GM12878 (cell line): ENCODE measurements at regions not wholly inside any gene's neighbourhood (a gene's known extent, or its start where the extent isn't known, plus 50 kb on each side); places are given as distances from the start of the nearest gene placed in this dataset.
A peak's percentile ranks its signal among the peaks of the same experiment; 100 is the strongest.

Experiments
- ATAC-seq: fragments of 200-7000 bp; cut with Tn5 transposase; 3 replicates; pipeline ENCODE4 v1.9.1; 2020; ENCODE audit warnings: mild to moderate bottlenecking, moderate library complexity
- BruUV-seq: library from RNA; stranded (reverse); fragments of 400-500 nt; replicated peaks from 2 replicates; lab custom pipeline; 2021; lab: Mats Ljungman, UMichigan
- CTCF ChIA-PET: fragments of 300-600 bp; sonication (Branson Sonifier 250); formaldehyde crosslinking; extraction: SDS; loops from one replicate; lab custom pipeline; 2021; ENCODE audit warnings: inconsistent platforms; lab: Yijun Ruan, JAX
- POLR2A ChIA-PET: fragments of 350-600 bp; formaldehyde crosslinking; extraction: SDS; loops from one replicate; lab custom pipeline; 2021; ENCODE audit warnings: inconsistent platforms; lab: Charles Lee
- RAD21 ChIA-PET: fragments of 300-600 bp; sonication (Branson Sonifier 250); formaldehyde crosslinking; loops from one replicate; lab custom pipeline; 2023; ENCODE audit warnings: antibody characterized with exemption; ENCODE audit not compliant: unreplicated experiment; lab: Charles Lee
- SMC1A ChIA-PET: fragments of 300-600 bp; sonication (Branson Sonifier 250); formaldehyde crosslinking; loops from one replicate; lab custom pipeline; 2023; ENCODE audit not compliant: unreplicated experiment, uncharacterized antibody; lab: Charles Lee
- DNase-seq: peaks from one replicate; pipeline ENCODE4 v3.0.0-alpha.2; 2011; ENCODE audit warnings: low read depth, low spot score
- FAIRE-seq: peaks from 3 replicates; lab custom pipeline; 2011; peaks lifted over from hg19 to GRCh38; lab: Jason Lieb, UNC
- H2AFZ ChIP-seq: 2 replicates; pipeline ENCODE4 v1.6.0; 2011; ENCODE audit warnings: low read depth, low read length, control low read depth; ENCODE audit not compliant: control insufficient read depth
- H3K27ac ChIP-seq: 2 replicates; pipeline ENCODE4 v1.5.1; 2011; ENCODE audit warnings: control low read depth; ENCODE audit not compliant: control insufficient read depth, insufficient read depth
- H3K27me3 ChIP-seq, 2 experiments: replicated peaks in 1 of 2; 2 replicates each; pipeline versions ENCODE4 v1.6.0 to v1.6.1; 2011; ENCODE audit warnings: low read length in 1 of 2; ENCODE audit not compliant: control insufficient read depth in 2 of 2, insufficient read depth in 2 of 2
- H3K36me3 ChIP-seq, 2 experiments: 2 replicates each; pipeline ENCODE4 v1.5.1; 2011; ENCODE audit warnings: low read length in 1 of 2; ENCODE audit not compliant: control insufficient read depth in 2 of 2, insufficient read depth in 2 of 2
- H3K4me1 ChIP-seq: 2 replicates; pipeline ENCODE4 v1.6.1; 2011; ENCODE audit warnings: mild to moderate bottlenecking, low read length, moderate library complexity, mixed read lengths; ENCODE audit not compliant: control insufficient read depth, insufficient read depth
- H3K4me2 ChIP-seq: 2 replicates; pipeline ENCODE4 v1.6.0; 2011; ENCODE audit warnings: control low read depth; ENCODE audit not compliant: control insufficient read depth, insufficient read depth
- H3K4me3 ChIP-seq: fragments of 200-600 bp; sonication (generic); 2 replicates; pipeline ENCODE4 v1.5.1; 2016
- H3K79me2 ChIP-seq: 2 replicates; pipeline ENCODE4 v1.6.0; 2011; ENCODE audit warnings: low read length; ENCODE audit not compliant: control insufficient read depth, insufficient read depth
- H3K9ac ChIP-seq: 2 replicates; pipeline ENCODE4 v1.8.0; 2011; ENCODE audit warnings: low read length, control low read depth, mixed read lengths; ENCODE audit not compliant: control insufficient read depth, insufficient read depth
- H3K9me3 ChIP-seq: replicated peaks from 3 replicates; pipeline ENCODE4 v1.5.1; 2011; ENCODE audit warnings: mild to moderate bottlenecking, low read length; ENCODE audit not compliant: control insufficient read depth, insufficient read depth
- H4K20me1 ChIP-seq: 2 replicates; pipeline ENCODE4 v1.6.0; 2011; ENCODE audit not compliant: control insufficient read depth, insufficient read depth
- ATF7 ChIP-seq: fragments of 450-650 bp; IDR thresholded peaks from 2 replicates; pipeline ENCODE4 v1.6.1; 2016; ENCODE audit warnings: low read depth, mild to moderate bottlenecking
- CHD2 ChIP-seq: IDR thresholded peaks from 2 replicates; pipeline ENCODE4 v1.6.1; 2011; ENCODE audit warnings: low read depth, low read length, improper control_type of control experiment, borderline replicate concordance
- CREB1 ChIP-seq: IDR thresholded peaks from 2 replicates; pipeline ENCODE4 v1.6.1; 2012; ENCODE audit warnings: low read depth, mild to moderate bottlenecking, inconsistent platforms
- MYB ChIP-seq: fragments of 150-350 bp; IDR thresholded peaks from 2 replicates; pipeline ENCODE4 v1.6.1; 2014; ENCODE audit warnings: mild to moderate bottlenecking, low read depth, low read length, borderline replicate concordance
- RB1 ChIP-seq: fragments of 450-650 bp; formaldehyde crosslinking; IDR thresholded peaks from 2 replicates; pipeline ENCODE4 v1.6.1; 2017; ENCODE audit warnings: mild to moderate bottlenecking, borderline replicate concordance
- SIX5 ChIP-seq: IDR thresholded peaks from 2 replicates; pipeline ENCODE4 v1.6.1; 2011; ENCODE audit warnings: mild to moderate bottlenecking, low read depth, low read length, moderate library complexity; ENCODE audit not compliant: severe bottlenecking
- TAF1 ChIP-seq: IDR thresholded peaks from 2 replicates; pipeline ENCODE4 v1.6.1; 2011; ENCODE audit warnings: mild to moderate bottlenecking, low read depth, low read length, borderline replicate concordance
- TCF7 ChIP-seq: IDR thresholded peaks from 2 replicates; pipeline ENCODE4 v1.6.1; 2014; ENCODE audit warnings: antibody characterized with exemption, borderline replicate concordance
- ZNF24 ChIP-seq: fragments of 450-650 bp; IDR thresholded peaks from 2 replicates; pipeline ENCODE4 v1.6.1; 2017; ENCODE audit warnings: antibody characterized with exemption, mild to moderate bottlenecking
- WGBS: methylation state at CpG from one replicate; pipeline ENCODE4 v1.1.6; 2016; ENCODE audit warnings: low lambda C conversion rate; ENCODE audit not compliant: insufficient replicate concordance, insufficient coverage; ENCODE audit errors: missing lambda C conversion rate; 5-methylcytosine and 5-hydroxymethylcytosine counted together
- in situ Hi-C: fragments of 300-500 bp; cut with MboI; formaldehyde crosslinking; loops from 9 replicates; pipeline ENCODE4 v1.14.3; 2018; ENCODE audit warnings: mixed read lengths
- intact Hi-C: fragments of 100-400 bp; cut with micrococcal nuclease; formaldehyde crosslinking; loops from one replicate; pipeline ENCODE4 v1.14.2; 2022; ENCODE audit not compliant: unreplicated experiment

- BruUV-seq, result no TSS peak
These were observed 1879.9 kb downstream of the TP53TG3F start for GRCh38 chr16:35339337-35339736.

DNA sequence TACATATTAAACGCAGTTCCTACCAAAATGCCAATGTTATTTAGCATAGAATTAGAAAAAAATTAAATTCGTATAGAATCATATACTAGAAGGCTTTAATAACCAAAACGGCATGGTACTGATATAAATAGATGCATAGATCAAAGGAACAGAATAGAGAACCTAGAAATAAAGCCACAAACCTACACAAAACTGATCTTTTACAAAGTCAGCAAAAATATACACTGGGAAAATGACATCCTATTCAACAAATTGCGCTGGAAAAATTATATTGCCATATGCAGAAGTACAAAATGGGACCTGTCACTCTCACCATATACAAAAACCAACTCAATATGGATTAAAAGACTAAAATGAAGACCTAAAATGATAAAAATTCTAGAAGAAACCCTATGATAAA, 1882.6 kb downstream of the TP53TG3F start:
- H3K4me1 ChIP-seq, result no peaks in the 10 kb centered on the region
- SMC1A ChIA-PET, result no interaction called here

More at GRCh38 chr16:35339337-35339736, 1879.9 kb downstream of the TP53TG3F start:
- ChIA-PET POLR2A (no interaction called here), CTCF (no interaction called here), SMC1A (no interaction called here), RAD21 (no interaction called here)
- H3K4me1 ChIP-seq, result no peaks in the 10 kb centered on the region
- no peak overlapping the region for H3K4me2 ChIP-seq
- H3K36me3 ChIP-seq, result no peaks in the 10 kb centered on the region
- in situ Hi-C loops (no loop called here), intact Hi-C loops (no loop called here)
- ATAC-seq (no peak), FAIRE-seq (peak; percentile 73), DNase-seq (no peak)
- H3K9me3 ChIP-seq, result no peaks in the 10 kb centered on the region; the same call in 2 of the 3 replicates
- TF ChIP-seq SIX5 (no peak), CREB1 (0 out of 2 replicates have a peak, but pooled peaks have one; percentile 43), ATF7 (peak; percentile 70)
- no peaks in the 10 kb centered on the region for H3K27me3 ChIP-seq
- no peaks in the 10 kb centered on the region for H4K20me1 ChIP-seq
- H3K9ac ChIP-seq, result no peak overlapping the region
- no peak overlapping the region for H3K27ac ChIP-seq
- H3K4me3 ChIP-seq, result no peak overlapping the region
- H3K79me2 ChIP-seq, result no peaks in the 10 kb centered on the region
- H2AFZ ChIP-seq, result no peak overlapping the region

More for the DNA sequence above, 1882.6 kb downstream of the TP53TG3F start:
- ChIA-PET RAD21 (no interaction called here), CTCF (no interaction called here), POLR2A (no interaction called here)
- no peak overlapping the region for H3K27ac ChIP-seq
- H3K9me3 ChIP-seq, result no peaks in the 10 kb centered on the region; the same call in 2 of the 3 replicates
- no peaks in the 10 kb centered on the region for H3K36me3 ChIP-seq
- in situ Hi-C loops (no loop called here), intact Hi-C loops (loop anchor here (10.0 kb wide), 1 partner anchor 153 kb away; no protein-coding TSS in a partner anchor)
- H3K27me3 ChIP-seq, result no peaks in the 10 kb centered on the region
- H3K79me2 ChIP-seq, result no peaks in the 10 kb centered on the region
- TF ChIP-seq CHD2 (no peak), RB1 (no peak), ZNF24 (no peak), MYB (no peak), TCF7 (no peak), TAF1 (no peak)
- no peak overlapping the region for H3K4me3 ChIP-seq
- WGBS, result 5% methylated on average over 4 of the region's 4 CpGs
- H4K20me1 ChIP-seq, result no peaks in the 10 kb centered on the region
- H3K4me2 ChIP-seq, result no peak overlapping the region
- H3K9ac ChIP-seq, result no peak overlapping the region
- BruUV-seq, result no TSS peak
- H2AFZ ChIP-seq, result no peak overlapping the region
- ATAC-seq (no peak), FAIRE-seq (no peak), DNase-seq (no peak)
